Liver (tissue), 8 donors: ENCODE measurements at regions not wholly inside any gene's neighbourhood (a gene's known extent, or its start where the extent isn't known, plus 50 kb on each side); places are given as distances from the start of the nearest gene placed in this dataset.

ENCODE experiments used
- DNase-seq: peaks from one replicate; pipeline ENCODE4 v3.0.0-alpha.2; 2017; ENCODE audit warnings: low spot score
- H3K27ac ChIP-seq, 2 donors: one replicate each; pipeline ENCODE4 v1.7.0; 2013; ENCODE audit warnings: inconsistent platforms in 2 of 2, low read length in 2 of 2, control low read depth in 1 of 2, low read depth in 1 of 2, mild to moderate bottlenecking in 1 of 2
- H3K27me3 ChIP-seq, 4 donors: one replicate each; pipeline versions ENCODE4 v1.6.1 to v1.7.0; 2013; ENCODE audit warnings: low read length in 3 of 4, inconsistent platforms in 1 of 4, mild to moderate bottlenecking in 1 of 4, moderate library complexity in 1 of 4; ENCODE audit not compliant: control insufficient read depth in 4 of 4, insufficient read depth in 4 of 4
- H3K36me3 ChIP-seq, 4 donors: one replicate each; pipeline versions ENCODE4 v1.6.1 to v1.7.0; 2013; ENCODE audit warnings: low read length in 3 of 4, mild to moderate bottlenecking in 3 of 4, low read depth in 1 of 4, moderate library complexity in 1 of 4; ENCODE audit not compliant: control insufficient read depth in 4 of 4, insufficient read depth in 3 of 4
- H3K4me1 ChIP-seq, 4 donors: one replicate each; pipeline versions ENCODE4 v1.6.1 to v1.7.0; 2013; ENCODE audit warnings: low read length in 3 of 4, mild to moderate bottlenecking in 3 of 4, moderate library complexity in 1 of 4; ENCODE audit not compliant: control insufficient read depth in 4 of 4, insufficient read depth in 4 of 4
- H3K4me3 ChIP-seq, 3 donors: one replicate each; pipeline versions ENCODE4 v1.6.1 to v1.7.0; 2013; ENCODE audit warnings: low read length in 3 of 3, control low read depth in 1 of 3, low read depth in 1 of 3, mild to moderate bottlenecking in 1 of 3
- H3K9ac ChIP-seq, 2 donors: one replicate each; pipeline ENCODE4 v1.7.0; 2013; ENCODE audit warnings: low read length in 2 of 2, mild to moderate bottlenecking in 2 of 2, moderate library complexity in 2 of 2, control low read depth in 1 of 2, low read depth in 1 of 2
- H3K9me3 ChIP-seq, 4 donors: one replicate each; pipeline versions ENCODE4 v1.6.1 to v1.7.0; 2013; ENCODE audit warnings: low read length in 3 of 4; ENCODE audit not compliant: control insufficient read depth in 4 of 4
- EGR1 ChIP-seq, 2 donors: IDR thresholded peaks; 2 replicates each; pipeline ENCODE4 v1.6.1; 2016 to 2018; ENCODE audit warnings: antibody characterized with exemption in 2 of 2, low read depth in 2 of 2
- FOXA1 ChIP-seq: IDR thresholded peaks from 2 replicates; pipeline ENCODE4 v1.6.1; 2016; ENCODE audit warnings: antibody characterized with exemption
- FOXA2 ChIP-seq: IDR thresholded peaks from 2 replicates; pipeline ENCODE4 v1.6.1; 2016; ENCODE audit warnings: antibody characterized with exemption
- GABPA ChIP-seq, 2 donors: IDR thresholded peaks in 1 of 2; conservative IDR thresholded peaks in 1 of 2; 2 replicates each; pipeline ENCODE4 v1.6.1; 2016; ENCODE audit warnings: antibody characterized with exemption in 2 of 2, mild to moderate bottlenecking in 1 of 2, moderate library complexity in 1 of 2
- HNF4A ChIP-seq, 2 donors: conservative IDR thresholded peaks; 2 replicates each; pipeline ENCODE4 v1.6.1; 2016; ENCODE audit warnings: antibody characterized with exemption in 2 of 2, mild to moderate bottlenecking in 2 of 2
- HNF4G ChIP-seq: IDR thresholded peaks from 2 replicates; pipeline ENCODE4 v1.6.1; 2016; ENCODE audit warnings: antibody characterized with exemption
- JUND ChIP-seq, 2 donors: IDR thresholded peaks; 2 replicates each; pipeline ENCODE4 v1.6.1; 2016; ENCODE audit warnings: antibody characterized with exemption in 2 of 2
- NR2F2 ChIP-seq: IDR thresholded peaks from 2 replicates; pipeline ENCODE4 v1.6.1; 2016; ENCODE audit warnings: antibody characterized with exemption
- RAD21 ChIP-seq, 2 donors: IDR thresholded peaks; 2 replicates each; pipeline ENCODE4 v1.6.1; 2016; ENCODE audit warnings: antibody characterized with exemption in 2 of 2, mild to moderate bottlenecking in 2 of 2
- RXRA ChIP-seq, 2 donors: IDR thresholded peaks; 2 replicates each; pipeline ENCODE4 v1.6.1; 2017 to 2018; ENCODE audit warnings: antibody characterized with exemption in 2 of 2, mild to moderate bottlenecking in 1 of 2
- SP1 ChIP-seq: IDR thresholded peaks from 2 replicates; pipeline ENCODE4 v1.6.1; 2018; ENCODE audit warnings: antibody characterized with exemption, mild to moderate bottlenecking
- TAF1 ChIP-seq: conservative IDR thresholded peaks from 2 replicates; pipeline ENCODE4 v1.6.1; 2016; ENCODE audit warnings: antibody characterized with exemption, mild to moderate bottlenecking
- YY1 ChIP-seq: IDR thresholded peaks from 2 replicates; pipeline ENCODE4 v1.6.1; 2016; ENCODE audit warnings: antibody characterized with exemption, mild to moderate bottlenecking
- WGBS: extraction: QIAGEN DNeasy Blood & Tissue Kit; methylation state at CpG from one replicate; pipeline ENCODE4 v1.1.7; 2013; 5-methylcytosine and 5-hydroxymethylcytosine counted together
- TF ChIP-seq, protein P1 (sequence below): IDR thresholded peaks from 2 replicates; pipeline ENCODE4 v1.6.1; 2016; ENCODE audit warnings: antibody characterized with exemption
- TF ChIP-seq, protein P2 (sequence below): IDR thresholded peaks from 2 replicates; pipeline ENCODE4 v1.6.1; 2016; ENCODE audit warnings: antibody characterized with exemption
- TF ChIP-seq, protein P3 (sequence below): fragments of 150-350 bp; IDR thresholded peaks from 2 replicates; pipeline ENCODE4 v1.5.1; 2017; ENCODE audit warnings: improper control_type of control experiment, low read depth, low read length; ENCODE audit not compliant: missing input control
- TF ChIP-seq, protein P4 (sequence below): IDR thresholded peaks from 2 replicates; pipeline ENCODE4 v1.6.1; 2016; ENCODE audit warnings: antibody characterized with exemption
- donor health status: healthy.
- donor health status: healthy.
- donor health status: healthy.
- donor health status: healthy.
- donor health status: healthy.

- 72% methylated on average over 1 of the region's 1 CpG for WGBS
- TF ChIP-seq, protein P1, sequence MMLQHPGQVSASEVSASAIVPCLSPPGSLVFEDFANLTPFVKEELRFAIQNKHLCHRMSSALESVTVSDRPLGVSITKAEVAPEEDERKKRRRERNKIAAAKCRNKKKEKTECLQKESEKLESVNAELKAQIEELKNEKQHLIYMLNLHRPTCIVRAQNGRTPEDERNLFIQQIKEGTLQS: no peak
- TF ChIP-seq HNF4A (conservative IDR thresholded peaks at IDR 0.05) (no peak), RXRA (IDR thresholded peaks at IDR 0.05) (no peak), YY1 (no peak), GABPA (IDR thresholded peaks at IDR 0.05 in 1 of 2, conservative IDR thresholded peaks at IDR 0.05 in 1 of 2) (no peak), FOXA1 (no peak), SP1 (no peak), TAF1 (no peak), HNF4G (no peak), FOXA2 (no peak)
- Histone ChIP-seq H3K9ac (no peak overlapping the region), H3K4me3 (no peak overlapping the region), H3K4me1 (no peaks in the 10 kb centered on the region), H3K36me3 (no peaks in the 10 kb centered on the region), H3K27ac (no peak overlapping the region), H3K9me3 (peaks cover 0 to 2% (median 0%) of the 10 kb centered on the region in 4 donors), H3K27me3 (no peaks in the 10 kb centered on the region)
- DNase-seq: no peak
Observed at GRCh38 chr4:28475381-28475780, 1614.7 kb downstream of the STIM2 start.

DNA sequence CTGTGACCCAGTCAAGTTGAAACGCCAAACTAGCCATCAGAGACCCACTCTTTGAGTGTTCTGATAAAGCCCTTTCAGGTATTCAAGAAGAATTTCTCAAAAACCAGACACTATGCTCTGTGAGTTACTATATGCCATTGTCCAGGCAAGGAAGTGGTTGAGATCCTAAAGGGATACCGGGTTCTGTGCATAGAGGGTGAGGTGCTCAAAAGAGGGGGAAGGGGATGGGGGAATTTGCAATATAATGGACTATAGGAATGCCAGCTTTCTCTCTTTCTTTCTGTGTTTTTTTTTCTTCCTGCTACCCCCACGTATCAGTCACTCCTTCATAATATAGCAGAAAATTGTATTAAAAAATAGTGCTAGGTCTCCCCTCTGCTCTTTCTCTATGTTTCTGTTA is 1619.0 kb downstream of the STIM2 start:
- no peak overlapping the region for H3K4me3 ChIP-seq
- H3K36me3 ChIP-seq: no peaks in the 10 kb centered on the region
- peaks cover 0 to 2% (median 0%) of the 10 kb centered on the region in 4 donors for H3K9me3 ChIP-seq
- H3K4me1 ChIP-seq: no peaks in the 10 kb centered on the region
- no peak for DNase-seq
- no peak overlapping the region for H3K9ac ChIP-seq
- H3K27ac ChIP-seq: no peak overlapping the region
- 75% methylated on average over 3 of the region's 3 CpGs for WGBS
- H3K27me3 ChIP-seq: no peaks in the 10 kb centered on the region
- no peak for TF ChIP-seq JUND (IDR thresholded peaks at IDR 0.05)
- TF ChIP-seq HNF4A (conservative IDR thresholded peaks at IDR 0.05): no peak
- TF ChIP-seq, protein P2, sequence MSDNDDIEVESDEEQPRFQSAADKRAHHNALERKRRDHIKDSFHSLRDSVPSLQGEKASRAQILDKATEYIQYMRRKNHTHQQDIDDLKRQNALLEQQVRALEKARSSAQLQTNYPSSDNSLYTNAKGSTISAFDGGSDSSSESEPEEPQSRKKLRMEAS: no peak
- TF ChIP-seq, protein P3, sequence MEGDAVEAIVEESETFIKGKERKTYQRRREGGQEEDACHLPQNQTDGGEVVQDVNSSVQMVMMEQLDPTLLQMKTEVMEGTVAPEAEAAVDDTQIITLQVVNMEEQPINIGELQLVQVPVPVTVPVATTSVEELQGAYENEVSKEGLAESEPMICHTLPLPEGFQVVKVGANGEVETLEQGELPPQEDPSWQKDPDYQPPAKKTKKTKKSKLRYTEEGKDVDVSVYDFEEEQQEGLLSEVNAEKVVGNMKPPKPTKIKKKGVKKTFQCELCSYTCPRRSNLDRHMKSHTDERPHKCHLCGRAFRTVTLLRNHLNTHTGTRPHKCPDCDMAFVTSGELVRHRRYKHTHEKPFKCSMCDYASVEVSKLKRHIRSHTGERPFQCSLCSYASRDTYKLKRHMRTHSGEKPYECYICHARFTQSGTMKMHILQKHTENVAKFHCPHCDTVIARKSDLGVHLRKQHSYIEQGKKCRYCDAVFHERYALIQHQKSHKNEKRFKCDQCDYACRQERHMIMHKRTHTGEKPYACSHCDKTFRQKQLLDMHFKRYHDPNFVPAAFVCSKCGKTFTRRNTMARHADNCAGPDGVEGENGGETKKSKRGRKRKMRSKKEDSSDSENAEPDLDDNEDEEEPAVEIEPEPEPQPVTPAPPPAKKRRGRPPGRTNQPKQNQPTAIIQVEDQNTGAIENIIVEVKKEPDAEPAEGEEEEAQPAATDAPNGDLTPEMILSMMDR: no peak
- TF ChIP-seq, protein P4, sequence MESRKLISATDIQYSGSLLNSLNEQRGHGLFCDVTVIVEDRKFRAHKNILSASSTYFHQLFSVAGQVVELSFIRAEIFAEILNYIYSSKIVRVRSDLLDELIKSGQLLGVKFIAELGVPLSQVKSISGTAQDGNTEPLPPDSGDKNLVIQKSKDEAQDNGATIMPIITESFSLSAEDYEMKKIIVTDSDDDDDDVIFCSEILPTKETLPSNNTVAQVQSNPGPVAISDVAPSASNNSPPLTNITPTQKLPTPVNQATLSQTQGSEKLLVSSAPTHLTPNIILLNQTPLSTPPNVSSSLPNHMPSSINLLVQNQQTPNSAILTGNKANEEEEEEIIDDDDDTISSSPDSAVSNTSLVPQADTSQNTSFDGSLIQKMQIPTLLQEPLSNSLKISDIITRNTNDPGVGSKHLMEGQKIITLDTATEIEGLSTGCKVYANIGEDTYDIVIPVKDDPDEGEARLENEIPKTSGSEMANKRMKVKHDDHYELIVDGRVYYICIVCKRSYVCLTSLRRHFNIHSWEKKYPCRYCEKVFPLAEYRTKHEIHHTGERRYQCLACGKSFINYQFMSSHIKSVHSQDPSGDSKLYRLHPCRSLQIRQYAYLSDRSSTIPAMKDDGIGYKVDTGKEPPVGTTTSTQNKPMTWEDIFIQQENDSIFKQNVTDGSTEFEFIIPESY: no peak
- TF ChIP-seq HNF4G: no peak
- no peak for TF ChIP-seq YY1
- TF ChIP-seq SP1: no peak

- no peak overlapping the region for H3K9ac ChIP-seq
- WGBS: 72% methylated on average over 4 of the region's 4 CpGs
- no peak for DNase-seq
- TF ChIP-seq, protein P3: no peak
- no peak for TF ChIP-seq GABPA (IDR thresholded peaks at IDR 0.05 in 1 of 2, conservative IDR thresholded peaks at IDR 0.05 in 1 of 2)
- TF ChIP-seq EGR1 (IDR thresholded peaks at IDR 0.05; ENCODE audit: low read depth in 2 of 2): no peak
- TF ChIP-seq, protein P4: no peak
- TF ChIP-seq HNF4A (conservative IDR thresholded peaks at IDR 0.05): no peak
- TF ChIP-seq FOXA1: no peak
- no peak for TF ChIP-seq YY1
- no peak for TF ChIP-seq JUND (IDR thresholded peaks at IDR 0.05)
- TF ChIP-seq FOXA2: no peak
- TF ChIP-seq NR2F2: no peak
- no peak for TF ChIP-seq RXRA (IDR thresholded peaks at IDR 0.05)
- TF ChIP-seq, protein P1: no peak
- no peak for TF ChIP-seq RAD21 (IDR thresholded peaks at IDR 0.05)
Observed at GRCh38 chr4:28481565-28481964, 1620.9 kb downstream of the STIM2 start.

More at GRCh38 chr4:28481565-28481964, 1620.9 kb downstream of the STIM2 start:
- no peak overlapping the region for H3K27ac ChIP-seq
- H3K36me3 ChIP-seq: no peaks in the 10 kb centered on the region
- H3K27me3 ChIP-seq: no peaks in the 10 kb centered on the region
- no peaks in the 10 kb centered on the region for H3K4me1 ChIP-seq
- H3K9me3 ChIP-seq: peaks cover 0 to under 1% (median 0%) of the 10 kb centered on the region in 4 donors
- no peak overlapping the region for H3K4me3 ChIP-seq
